Uterus (tissue), 3 donors: ENCODE measurements at regions not wholly inside any gene's neighbourhood (a gene's known extent, or its start where the extent isn't known, plus 50 kb on each side); places are given as distances from the start of the nearest gene placed in this dataset.

Source experiments
- DNase-seq, 2 donors: peaks; one replicate each; pipeline ENCODE4 v3.0.0-alpha.2; 2019 to 2020
- H3K27ac ChIP-seq, 2 donors: fragments of 200-600 bp; sonication (generic); 1 replicate in 1 of 2; 2 replicates in 1 of 2; pipeline ENCODE4 v1.5.1; 2016 to 2018
- H3K27me3 ChIP-seq, 2 donors: fragments of 200-600 bp; sonication (generic); one replicate each; pipeline ENCODE4 v1.5.1; 2018 to 2019; ENCODE audit warnings: control low read depth in 1 of 2
- H3K36me3 ChIP-seq, 2 donors: fragments of 200-600 bp; sonication (generic); one replicate each; pipeline ENCODE4 v1.5.1; 2019; ENCODE audit warnings: control low read depth in 1 of 2
- H3K4me1 ChIP-seq, 2 donors: fragments of 200-600 bp; sonication (generic); one replicate each; pipeline ENCODE4 v1.5.1; 2018 to 2019; ENCODE audit warnings: control low read depth in 1 of 2
- H3K4me3 ChIP-seq, 2 donors: fragments of 200-600 bp; sonication (generic); 1 replicate in 1 of 2; 2 replicates in 1 of 2; pipeline ENCODE4 v1.5.1; 2018 to 2019; ENCODE audit warnings: mild to moderate bottlenecking in 1 of 2
- H3K9me3 ChIP-seq, 2 donors: fragments of 200-600 bp; sonication (generic); one replicate each; pipeline ENCODE4 v1.5.1; 2019; ENCODE audit warnings: control low read depth in 1 of 2
- POLR2A ChIP-seq, 2 donors: fragments of 450-650 bp; IDR thresholded peaks; one replicate each; pipeline ENCODE4 v1.6.1; 2016; ENCODE audit warnings: antibody characterized with exemption in 2 of 2, mild to moderate bottlenecking in 1 of 2, moderate library complexity in 1 of 2
- intact Hi-C: fragments of 100-400 bp; cut with DNase I; formaldehyde crosslinking; loops from one replicate; pipeline ENCODE4 v1.15.1; 2023; ENCODE audit warnings: low total_unique reads
- TF ChIP-seq, protein P1 (sequence below), 4 experiments: fragments of 200-600 bp in 2 of 4; fragments of 450-650 bp in 2 of 4; sonication (generic) in 2 of 4; IDR thresholded peaks; one replicate each; pipeline ENCODE4 v1.5.1; 2016 to 2019; ENCODE audit warnings: antibody characterized with exemption in 4 of 4, mild to moderate bottlenecking in 2 of 4, moderate library complexity in 1 of 4
- donor health status: DM: yes; HTN: yes; CAD: no.

DNA sequence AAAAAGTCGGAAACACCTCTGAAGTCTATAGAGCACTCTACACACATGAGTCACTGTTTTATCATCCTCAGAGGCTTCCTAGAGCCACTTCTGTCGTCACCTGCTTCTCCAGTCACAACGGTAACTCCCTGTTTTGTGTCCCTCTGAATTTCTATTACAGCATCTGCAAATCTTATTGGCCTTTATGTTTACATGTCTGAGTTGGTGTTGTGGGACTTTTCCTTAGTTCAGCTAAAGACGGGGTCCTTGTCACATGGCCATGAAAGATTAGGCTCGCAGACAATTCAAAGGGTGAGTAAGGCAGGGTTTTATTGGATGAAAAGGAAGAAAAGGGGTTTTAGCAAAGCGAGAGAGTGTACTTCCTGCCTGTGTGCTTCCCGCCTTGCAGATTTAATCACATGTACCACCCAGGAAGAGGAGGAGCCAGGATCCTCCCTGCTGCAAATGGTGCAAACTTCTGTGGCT is 185.6 kb downstream of the LPIN1 start:
- DNase-seq: no peak
- no peak for TF ChIP-seq POLR2A (IDR thresholded peaks at IDR 0.05)
- TF ChIP-seq, protein P1, sequence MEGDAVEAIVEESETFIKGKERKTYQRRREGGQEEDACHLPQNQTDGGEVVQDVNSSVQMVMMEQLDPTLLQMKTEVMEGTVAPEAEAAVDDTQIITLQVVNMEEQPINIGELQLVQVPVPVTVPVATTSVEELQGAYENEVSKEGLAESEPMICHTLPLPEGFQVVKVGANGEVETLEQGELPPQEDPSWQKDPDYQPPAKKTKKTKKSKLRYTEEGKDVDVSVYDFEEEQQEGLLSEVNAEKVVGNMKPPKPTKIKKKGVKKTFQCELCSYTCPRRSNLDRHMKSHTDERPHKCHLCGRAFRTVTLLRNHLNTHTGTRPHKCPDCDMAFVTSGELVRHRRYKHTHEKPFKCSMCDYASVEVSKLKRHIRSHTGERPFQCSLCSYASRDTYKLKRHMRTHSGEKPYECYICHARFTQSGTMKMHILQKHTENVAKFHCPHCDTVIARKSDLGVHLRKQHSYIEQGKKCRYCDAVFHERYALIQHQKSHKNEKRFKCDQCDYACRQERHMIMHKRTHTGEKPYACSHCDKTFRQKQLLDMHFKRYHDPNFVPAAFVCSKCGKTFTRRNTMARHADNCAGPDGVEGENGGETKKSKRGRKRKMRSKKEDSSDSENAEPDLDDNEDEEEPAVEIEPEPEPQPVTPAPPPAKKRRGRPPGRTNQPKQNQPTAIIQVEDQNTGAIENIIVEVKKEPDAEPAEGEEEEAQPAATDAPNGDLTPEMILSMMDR (IDR thresholded peaks at IDR 0.05): no peak
- no peaks in the 10 kb centered on the region for H3K36me3 ChIP-seq
- no peaks in the 10 kb centered on the region for H3K27me3 ChIP-seq
- H3K9me3 ChIP-seq: no peaks in the 10 kb centered on the region
- no peaks in the 10 kb centered on the region for H3K4me1 ChIP-seq
- no peak overlapping the region for H3K4me3 ChIP-seq
- H3K27ac ChIP-seq: no peak overlapping the region
- intact Hi-C loops: no loop called here

DNA sequence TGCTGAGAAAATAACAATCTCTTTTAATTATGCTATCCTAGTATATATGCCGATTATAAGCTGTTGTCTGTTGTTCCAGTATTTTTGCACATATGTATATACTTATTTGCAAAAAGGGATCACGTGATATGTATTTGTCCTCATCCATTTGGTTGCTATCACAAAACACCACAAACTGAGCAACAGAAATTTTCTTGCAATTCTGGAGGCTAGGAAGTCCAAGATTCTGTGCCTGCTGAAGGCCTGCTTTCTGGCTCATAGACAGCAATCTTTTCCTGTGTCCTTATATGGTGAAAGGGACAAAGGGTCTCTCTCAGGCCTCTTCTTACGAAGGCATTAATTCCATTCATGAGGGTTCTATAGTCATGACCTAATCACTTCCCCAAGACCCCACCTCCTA is 186.5 kb downstream of the LPIN1 start:
- Histone ChIP-seq H3K27ac (no peak overlapping the region), H3K4me1 (no peaks in the 10 kb centered on the region), H3K9me3 (no peaks in the 10 kb centered on the region), H3K27me3 (no peaks in the 10 kb centered on the region), H3K36me3 (no peaks in the 10 kb centered on the region), H3K4me3 (no peak overlapping the region)
- TF ChIP-seq POLR2A (IDR thresholded peaks at IDR 0.05): no peak
- TF ChIP-seq, protein P1 (IDR thresholded peaks at IDR 0.05): no peak
- DNase-seq: no peak
- intact Hi-C loops: no loop called here

- Histone ChIP-seq H3K4me1 (no peaks in the 10 kb centered on the region), H3K4me3 (no peak overlapping the region), H3K36me3 (no peaks in the 10 kb centered on the region), H3K9me3 (no peaks in the 10 kb centered on the region), H3K27me3 (no peaks in the 10 kb centered on the region), H3K27ac (no peak overlapping the region)
- no peak for TF ChIP-seq POLR2A (IDR thresholded peaks at IDR 0.05)
- TF ChIP-seq, protein P1 (IDR thresholded peaks at IDR 0.05): no peak
- intact Hi-C loops: no loop called here
- no peak for DNase-seq
Measured at GRCh38 chr2:11933854-11934253, 187.4 kb downstream of the LPIN1 start.

DNA sequence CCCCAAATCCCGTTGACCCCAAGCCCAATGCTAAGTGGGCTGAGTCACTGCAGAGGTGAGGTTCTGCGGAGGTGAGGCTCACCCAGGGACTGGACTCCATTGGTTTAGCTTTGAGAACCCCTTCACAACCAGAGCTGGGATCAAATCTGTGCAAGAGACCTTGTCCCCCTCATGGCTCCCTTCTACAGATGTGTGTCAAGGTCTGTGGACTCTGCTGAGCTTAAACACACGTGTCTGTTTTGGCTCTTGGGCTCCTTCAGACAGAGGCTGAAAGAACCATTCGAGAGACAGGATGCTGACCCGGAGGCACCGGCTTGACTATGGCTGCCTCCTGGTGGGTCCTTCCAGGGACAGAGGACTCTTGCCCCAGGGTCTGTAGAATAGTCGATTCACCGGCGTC is 190.3 kb downstream of the LPIN1 start:
- no peaks in the 10 kb centered on the region for H3K9me3 ChIP-seq

DNA sequence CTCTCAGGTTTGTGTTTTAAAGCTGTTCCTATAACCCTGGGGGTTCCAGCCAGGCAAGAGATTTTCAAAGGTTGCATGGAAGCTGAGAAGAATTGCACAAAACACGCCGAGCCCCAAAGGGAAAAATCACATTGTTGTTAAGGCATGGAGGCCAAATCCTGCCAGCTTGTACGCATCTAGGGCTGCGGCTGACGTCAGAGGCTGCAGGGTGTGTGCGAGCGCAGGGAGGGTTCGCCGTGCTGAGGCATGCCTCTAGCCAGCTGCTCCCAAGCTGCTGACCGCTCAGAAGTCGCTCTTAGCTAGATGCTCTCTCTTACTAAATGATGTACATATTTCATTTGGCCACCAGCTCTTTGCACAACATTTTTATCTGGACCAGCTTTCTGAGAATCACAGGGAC is 191.8 kb downstream of the LPIN1 start:
- Histone ChIP-seq H3K9me3 (no peaks in the 10 kb centered on the region), H3K27ac (no peak overlapping the region), H3K4me1 (no peaks in the 10 kb centered on the region), H3K27me3 (no peaks in the 10 kb centered on the region), H3K36me3 (no peaks in the 10 kb centered on the region), H3K4me3 (no peak overlapping the region)
- DNase-seq: peak in 1 of 2 donors; percentile 27
- intact Hi-C loops: no loop called here
- no peak for TF ChIP-seq POLR2A (IDR thresholded peaks at IDR 0.05)
- TF ChIP-seq, protein P1 (IDR thresholded peaks at IDR 0.05): no peak

More for the DNA sequence above, 190.3 kb downstream of the LPIN1 start:
- Histone ChIP-seq H3K27ac (no peak overlapping the region), H3K36me3 (no peaks in the 10 kb centered on the region), H3K27me3 (no peaks in the 10 kb centered on the region), H3K4me3 (no peak overlapping the region), H3K4me1 (no peaks in the 10 kb centered on the region)
- intact Hi-C loops: no loop called here
- DNase-seq: no peak
- TF ChIP-seq, protein P1 (IDR thresholded peaks at IDR 0.05): no peak
- no peak for TF ChIP-seq POLR2A (IDR thresholded peaks at IDR 0.05)
